Occipital lobe (tissue), 1 donor: ENCODE measurements at regions not wholly inside any gene's neighbourhood (a gene's known extent, or its start where the extent isn't known, plus 50 kb on each side); places are given as distances from the start of the nearest gene placed in this dataset.

Experiments
- DNase-seq: peaks from one replicate; lab custom pipeline; 2025; lab: John Stamatoyannopoulos, UW

DNA sequence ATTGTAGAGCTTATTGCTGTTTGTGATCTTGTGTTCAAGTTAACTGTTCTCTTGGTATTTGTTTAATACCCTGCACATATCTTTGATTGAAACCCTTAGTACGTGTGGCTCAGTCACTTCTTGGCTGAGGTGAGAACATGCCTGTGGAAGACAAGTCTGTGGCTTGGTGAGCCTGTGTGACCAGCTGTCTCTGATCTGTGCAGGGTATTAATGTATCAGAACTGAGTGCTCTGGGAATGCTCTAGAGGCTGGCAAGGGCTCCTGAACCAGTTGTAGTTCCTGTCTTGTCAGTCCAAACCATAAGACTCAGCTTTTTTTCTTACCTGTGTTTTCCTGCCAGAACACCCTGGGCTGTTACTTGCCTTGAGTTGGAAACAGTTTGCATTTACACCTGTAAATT is 52.4 kb upstream of the EPHA4 start:
- no peak for DNase-seq
